Neural progenitor cell (in vitro differentiated cells): ENCODE measurements at regions not wholly inside any gene's neighbourhood (a gene's known extent, or its start where the extent isn't known, plus 50 kb on each side); places are given as distances from the start of the nearest gene placed in this dataset.
"Not testable (repeated sequence)": the region's sequence is repeated elsewhere in the genome, so short reads cannot be mapped to it uniquely, and the experiment has no call there.

Experiments used
- CTCF ChIP-seq: fragments of 200-600 bp; sonication (generic); IDR thresholded peaks from 2 replicates; pipeline ENCODE4 v1.5.1; 2017; ENCODE audit warnings: antibody characterized with exemption, mild to moderate bottlenecking
- EZH2 ChIP-seq: fragments of 200-600 bp; sonication (generic); IDR thresholded peaks from 2 replicates; pipeline ENCODE4 v1.6.1; 2017; ENCODE audit warnings: antibody characterized with exemption, mild to moderate bottlenecking, moderate library complexity

GRCh38 chr14:27849193-27849592 lies 917.4 kb upstream of the FOXG1 start:
- TF ChIP-seq CTCF, EZH2: not testable (repeated sequence)
